ENCODE measurements at regions not wholly inside any gene's neighbourhood (a gene's known extent, or its start where the extent isn't known, plus 50 kb on each side); places are given as distances from the start of the nearest gene placed in this dataset.
A peak's percentile ranks its signal among the peaks of the same experiment; 100 is the strongest.
"Not testable (repeated sequence)": the region's sequence is repeated elsewhere in the genome, so short reads cannot be mapped to it uniquely, and the experiment has no call there.

GRCh38 chr15:56568466-56569167, 103.7 kb upstream of the MNS1 start:
- DNase-seq (ENCODE audit: low read depth), result no peak

GRCh38 chr15:56557415-56557814, 92.5 kb upstream of the MNS1 start:
- no peak for DNase-seq (ENCODE audit: low read depth)

- no peak for DNase-seq (ENCODE audit: low read depth)
Observed at GRCh38 chr15:56553486-56553885, 88.5 kb upstream of the MNS1 start.

GRCh38 chr15:56552659-56553058, 87.7 kb upstream of the MNS1 start:
- DNase-seq (ENCODE audit: low read depth), result no peak

- not testable (repeated sequence) for DNase-seq (ENCODE audit: low read depth)
Observed at GRCh38 chr15:56540570-56540969, 75.6 kb upstream of the MNS1 start.

- not testable (repeated sequence) for DNase-seq (ENCODE audit: low read depth)
Observed at GRCh38 chr15:56540157-56540556, 75.2 kb upstream of the MNS1 start.

- DNase-seq (ENCODE audit: low read depth), result no peak
Observed at GRCh38 chr15:56538901-56539545, 74.1 kb upstream of the MNS1 start.

- peak; percentile 2 for DNase-seq (ENCODE audit: low read depth)
Observed at GRCh38 chr15:56537881-56538280, 72.9 kb upstream of the MNS1 start.

- DNase-seq (ENCODE audit: low read depth), result no peak
Observed at GRCh38 chr15:56534728-56535127, 69.8 kb upstream of the MNS1 start.

GRCh38 chr15:56533731-56534403, 68.9 kb upstream of the MNS1 start:
- DNase-seq (ENCODE audit: low read depth), result no peak

GRCh38 chr15:56532721-56533460, 68.0 kb upstream of the MNS1 start:
- no peak for DNase-seq (ENCODE audit: low read depth)

GRCh38 chr15:56530157-56530556, 65.2 kb upstream of the MNS1 start:
- DNase-seq (ENCODE audit: low read depth), result no peak

GRCh38 chr15:56528136-56528535, 63.2 kb upstream of the MNS1 start:
- DNase-seq (ENCODE audit: low read depth), result no peak

- DNase-seq (ENCODE audit: low read depth), result no peak
Observed at GRCh38 chr15:56524915-56525314, 60.0 kb upstream of the MNS1 start.

GRCh38 chr15:56523521-56523920, 58.6 kb upstream of the MNS1 start:
- no peak for DNase-seq (ENCODE audit: low read depth)

- DNase-seq (ENCODE audit: low read depth), result no peak
Observed at GRCh38 chr15:56519000-56519399, 54.1 kb upstream of the MNS1 start.

Data from stimulated activated CD8-positive, alpha-beta memory T cell treated with anti-CD3 and anti-CD28 coated beads, Interleukin-7, amount 100 ng/mL, for 24 hours (primary cell).